SK-N-MC (cell line): ENCODE measurements at regions not wholly inside any gene's neighbourhood (a gene's known extent, or its start where the extent isn't known, plus 50 kb on each side); places are given as distances from the start of the nearest gene placed in this dataset.

Experiments
- DNase-seq: peaks from one replicate; pipeline ENCODE4 v3.0.0-alpha.2; 2011; ENCODE audit warnings: low read depth, low spot score
- H3K27ac ChIP-seq: fragments of 200-600 bp; sonication (generic); 2 replicates; pipeline ENCODE4 v1.5.1; 2016; ENCODE audit warnings: mixed run types
- H3K36me3 ChIP-seq: fragments of 200-600 bp; sonication (generic); 2 replicates; pipeline ENCODE4 v1.6.1; 2017; ENCODE audit warnings: antibody characterized with exemption, low read length, mixed read lengths; ENCODE audit not compliant: insufficient read depth
- H3K4me3 ChIP-seq: fragments of 200-600 bp; sonication (generic); 2 replicates; pipeline ENCODE4 v1.5.1; 2016
- H3K9ac ChIP-seq: fragments of 200-600 bp; sonication (generic); 2 replicates; pipeline ENCODE4 v1.8.0; 2017; ENCODE audit warnings: mixed run types, mixed read lengths; ENCODE audit not compliant: insufficient read length
- H3K9me3 ChIP-seq: fragments of 200-600 bp; sonication (generic); 2 replicates; pipeline ENCODE4 v1.6.1; 2017; ENCODE audit warnings: low read depth, mild to moderate bottlenecking, antibody characterized with exemption, low read length, moderate library complexity, mixed read lengths
- EZH2 ChIP-seq: fragments of 200-600 bp; sonication (generic); IDR thresholded peaks from one replicate; pipeline ENCODE4 v1.6.1; 2017; ENCODE audit warnings: antibody characterized with exemption
- FOXP2 ChIP-seq: optimal IDR thresholded peaks from 2 replicates; pipeline ENCODE3; 2011; ENCODE audit warnings: mild to moderate bottlenecking, moderate library complexity; ENCODE audit not compliant: insufficient read depth; ENCODE audit errors: extremely low read length, control extremely low read depth
- POLR2AphosphoS5 ChIP-seq: IDR thresholded peaks from 2 replicates; pipeline ENCODE4 v1.6.1; 2012; ENCODE audit warnings: mild to moderate bottlenecking, low read depth, low read length, borderline replicate concordance

DNA sequence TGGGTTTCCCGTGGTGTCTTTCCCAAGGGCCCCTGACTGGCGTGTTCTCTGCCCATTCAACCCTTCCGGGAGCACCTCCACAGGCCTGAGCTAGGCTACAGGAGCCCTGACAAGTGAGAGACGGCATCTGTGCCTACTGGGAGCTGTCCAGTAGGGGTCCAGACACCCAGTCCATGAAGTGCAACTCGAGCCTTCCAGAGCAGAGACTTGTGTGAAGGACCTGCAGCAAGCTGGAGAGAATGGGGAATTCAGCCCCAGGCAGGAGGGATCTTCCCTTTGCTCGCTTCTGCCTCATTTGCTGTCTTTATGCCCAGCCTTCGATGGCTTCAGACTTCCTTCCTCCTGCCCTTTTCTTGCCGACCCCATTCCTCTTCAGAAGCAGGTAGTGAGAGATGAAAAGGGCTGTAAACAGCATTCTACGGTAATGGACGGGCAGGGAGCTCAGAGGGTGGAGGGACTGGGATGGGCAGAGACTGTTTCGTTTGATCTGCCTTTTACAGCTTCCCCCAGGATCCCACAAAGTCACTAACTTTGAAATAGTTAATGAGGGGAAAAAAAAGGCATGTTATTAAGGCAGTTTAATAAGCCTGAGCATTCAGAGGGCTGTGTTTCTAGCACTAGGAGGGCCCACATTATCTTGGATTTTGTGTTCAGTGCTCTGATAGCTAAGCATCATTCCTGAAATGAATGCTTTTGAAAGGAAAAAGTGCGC is 327.6 kb downstream of the FGF9 start:
- Histone ChIP-seq H3K27ac (no peak overlapping the region), H3K36me3 (no peaks in the 10 kb centered on the region), H3K9ac (no peak overlapping the region), H3K9me3 (no peaks in the 10 kb centered on the region), H3K4me3 (no peak overlapping the region)
- DNase-seq = no peak
- TF ChIP-seq POLR2AphosphoS5 (no peak), FOXP2 (no peak), EZH2 (no peak)

- Histone ChIP-seq H3K36me3 (no peaks in the 10 kb centered on the region), H3K4me3 (no peak overlapping the region), H3K27ac (no peak overlapping the region), H3K9ac (no peak overlapping the region), H3K9me3 (no peaks in the 10 kb centered on the region)
- no peak for DNase-seq
- no peak for TF ChIP-seq FOXP2
- TF ChIP-seq POLR2AphosphoS5 = no peak
- no peak for TF ChIP-seq EZH2
Observed at GRCh38 chr13:21999666-22000065, 328.8 kb downstream of the FGF9 start.

DNA sequence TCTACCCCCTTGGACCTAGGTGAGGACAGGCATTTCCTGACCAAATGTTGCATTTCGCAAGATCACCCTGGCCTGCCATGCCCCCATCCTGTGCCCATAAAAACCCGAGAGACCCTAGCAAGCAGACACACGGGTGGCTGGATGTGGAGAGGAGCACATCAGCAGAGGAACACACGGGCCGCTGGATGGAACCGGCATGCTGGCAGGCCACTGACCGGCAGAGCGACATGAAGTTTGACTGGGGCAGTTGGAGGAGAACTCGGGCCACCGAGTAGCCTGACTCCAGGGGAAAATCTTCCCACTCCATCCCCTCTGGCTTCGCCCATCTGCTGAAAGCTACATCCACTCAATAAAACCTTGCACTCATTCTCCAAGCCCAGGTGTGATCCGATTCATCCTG is 329.3 kb downstream of the FGF9 start:
- no peak overlapping the region for H3K4me3 ChIP-seq
- TF ChIP-seq EZH2 = no peak
- no peak for TF ChIP-seq FOXP2
- TF ChIP-seq POLR2AphosphoS5 = no peak
- H3K27ac ChIP-seq = no peak overlapping the region
- no peaks in the 10 kb centered on the region for H3K9me3 ChIP-seq
- no peak for DNase-seq
- H3K9ac ChIP-seq = no peak overlapping the region
- no peaks in the 10 kb centered on the region for H3K36me3 ChIP-seq

- no peaks in the 10 kb centered on the region for H3K36me3 ChIP-seq
- DNase-seq = no peak
- H3K4me3 ChIP-seq = no peak overlapping the region
- H3K9ac ChIP-seq = no peak overlapping the region
- TF ChIP-seq EZH2 (no peak), POLR2AphosphoS5 (no peak), FOXP2 (no peak)
- no peak overlapping the region for H3K27ac ChIP-seq
- no peaks in the 10 kb centered on the region for H3K9me3 ChIP-seq
Observed at GRCh38 chr13:22001336-22001735, 330.5 kb downstream of the FGF9 start.

DNA sequence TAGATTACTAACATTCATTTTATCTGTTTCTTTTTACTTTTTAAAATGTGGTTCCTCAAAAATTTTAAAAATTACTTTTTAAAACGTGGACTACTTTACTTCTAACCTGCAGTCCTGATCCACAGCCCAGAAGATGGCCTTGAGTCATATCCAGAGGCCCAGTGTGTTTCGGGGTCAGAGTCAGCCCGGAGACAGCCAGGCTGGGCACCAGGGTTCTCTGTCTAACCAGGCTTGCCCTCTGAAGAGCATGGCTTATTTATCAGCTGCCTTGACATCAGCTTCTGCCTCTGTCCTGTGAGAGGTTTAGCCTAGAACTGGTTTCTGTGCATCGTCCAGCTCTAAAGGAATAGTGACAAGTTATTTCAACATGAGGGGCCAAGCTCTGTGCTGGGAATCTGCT is 332.0 kb downstream of the FGF9 start:
- no peak overlapping the region for H3K27ac ChIP-seq
- no peak for TF ChIP-seq EZH2
- TF ChIP-seq FOXP2 = no peak
- no peak for TF ChIP-seq POLR2AphosphoS5
- no peaks in the 10 kb centered on the region for H3K9me3 ChIP-seq
- DNase-seq = no peak
- H3K4me3 ChIP-seq = no peak overlapping the region
- H3K9ac ChIP-seq = no peak overlapping the region
- no peaks in the 10 kb centered on the region for H3K36me3 ChIP-seq

DNA sequence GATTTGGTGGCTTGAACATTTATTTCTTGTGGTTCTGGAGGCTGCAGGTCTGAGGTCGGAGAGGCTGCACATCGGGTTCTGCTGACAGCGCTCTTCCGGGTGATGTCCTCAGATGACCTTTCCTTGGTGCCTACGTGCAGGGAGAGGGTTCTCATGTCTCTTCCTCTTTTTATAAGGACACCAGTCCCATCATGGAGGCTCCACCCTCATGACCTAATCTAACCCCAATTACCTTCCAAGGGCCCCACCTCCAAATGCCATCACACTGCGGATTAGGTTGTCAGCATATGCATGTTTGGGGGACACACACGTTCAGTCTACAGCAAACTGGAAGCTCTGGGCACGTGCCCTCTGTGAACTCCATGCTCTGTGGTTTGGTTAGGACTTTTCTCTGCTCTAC is 338.6 kb downstream of the FGF9 start:
- no peak overlapping the region for H3K9ac ChIP-seq

GRCh38 chr13:22009937-22010336 is 339.1 kb downstream of the FGF9 start:
- H3K9ac ChIP-seq = no peak overlapping the region
- H3K36me3 ChIP-seq = no peaks in the 10 kb centered on the region
- H3K4me3 ChIP-seq = no peak overlapping the region
- no peaks in the 10 kb centered on the region for H3K9me3 ChIP-seq
- no peak overlapping the region for H3K27ac ChIP-seq
- DNase-seq = no peak
- TF ChIP-seq EZH2 = no peak
- TF ChIP-seq FOXP2 = no peak

More for the DNA sequence above, 338.6 kb downstream of the FGF9 start:
- no peak for DNase-seq
- Histone ChIP-seq H3K9me3 (no peaks in the 10 kb centered on the region), H3K4me3 (no peak overlapping the region), H3K36me3 (no peaks in the 10 kb centered on the region), H3K27ac (no peak overlapping the region)
- no peak for TF ChIP-seq FOXP2
- no peak for TF ChIP-seq EZH2

DNA sequence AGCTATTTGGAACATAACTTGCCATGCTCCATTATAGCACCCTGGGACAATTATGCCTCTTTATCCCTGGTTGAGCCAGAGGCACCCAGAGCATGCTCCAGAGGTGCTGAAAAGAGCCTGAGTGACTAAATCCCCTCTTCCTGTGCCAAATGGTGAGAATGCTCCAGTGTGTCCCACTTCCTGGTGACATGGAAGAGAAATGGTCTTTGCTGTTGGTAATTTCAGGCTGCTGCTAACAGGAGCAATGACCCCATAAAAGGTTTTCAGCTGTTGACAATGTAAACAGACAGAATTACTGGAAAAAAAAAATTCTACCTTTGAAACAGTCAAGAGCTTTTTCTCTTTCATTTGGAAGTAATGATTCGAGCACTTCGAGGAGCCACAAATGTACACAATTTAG is 341.8 kb downstream of the FGF9 start:
- Histone ChIP-seq H3K9me3 (no peaks in the 10 kb centered on the region), H3K27ac (no peak overlapping the region), H3K9ac (no peak overlapping the region), H3K4me3 (no peak overlapping the region), H3K36me3 (no peaks in the 10 kb centered on the region)
- no peak for TF ChIP-seq EZH2
- TF ChIP-seq POLR2AphosphoS5 = no peak
- no peak for TF ChIP-seq FOXP2
- DNase-seq = no peak

GRCh38 chr13:22014469-22014868 is 343.6 kb downstream of the FGF9 start:
- Histone ChIP-seq H3K9ac (no peak overlapping the region), H3K27ac (no peak overlapping the region), H3K36me3 (no peaks in the 10 kb centered on the region), H3K9me3 (no peaks in the 10 kb centered on the region), H3K4me3 (no peak overlapping the region)
- DNase-seq = no peak
- TF ChIP-seq FOXP2 (no peak), POLR2AphosphoS5 (no peak), EZH2 (no peak)
